Left lung (tissue), 4 donors: ENCODE measurements at regions not wholly inside any gene's neighbourhood (a gene's known extent, or its start where the extent isn't known, plus 50 kb on each side); places are given as distances from the start of the nearest gene placed in this dataset.

Experiments
- ATAC-seq: fragments of 200-7000 bp; cut with Tn5 transposase; one replicate; pipeline ENCODE4 v1.9.1; 2020; ENCODE audit warnings: moderate library complexity
- DNase-seq, 4 donors: peaks; one replicate each; pipeline ENCODE4 v3.0.0-alpha.2; 2013 to 2020
- H3K27ac ChIP-seq, 2 donors: fragments of 200-600 bp; sonication (generic) in 1 of 2; one replicate each; pipeline versions ENCODE4 v1.5.0 to v1.8.0; 2020 to 2021
- H3K27me3 ChIP-seq, 2 donors: fragments of 200-600 bp; sonication (generic) in 1 of 2; one replicate each; pipeline versions ENCODE4 v1.5.0 to v1.8.0; 2020 to 2021
- H3K36me3 ChIP-seq, 2 donors: fragments of 200-600 bp; sonication (generic) in 1 of 2; one replicate each; pipeline versions ENCODE4 v1.5.0 to v1.8.0; 2020 to 2021
- H3K4me1 ChIP-seq, 2 donors: fragments of 200-600 bp; one replicate each; pipeline ENCODE4 v1.8.0; 2021
- H3K4me3 ChIP-seq, 2 donors: fragments of 200-600 bp; sonication (generic) in 1 of 2; one replicate each; pipeline versions ENCODE4 v1.5.0 to v1.8.0; 2020 to 2021; ENCODE audit warnings: mild to moderate bottlenecking in 1 of 2
- H3K9me3 ChIP-seq, 2 donors: fragments of 200-600 bp; sonication (generic) in 1 of 2; one replicate each; pipeline versions ENCODE4 v1.5.0 to v1.8.0; 2020 to 2021
- CTCF ChIP-seq, 2 donors: fragments of 200-600 bp; sonication (generic) in 1 of 2; IDR thresholded peaks; one replicate each; pipeline versions ENCODE4 v1.5.0 to v1.8.0; 2021; ENCODE audit warnings: antibody characterized with exemption in 2 of 2
- intact Hi-C, 2 donors: fragments of 100-400 bp; cut with DNase I; formaldehyde crosslinking; loops; one replicate each; pipeline versions ENCODE4 v1.11.2 to v1.14.2; 2022
- donor health status: DM: no; HTN: yes; CAD: no.
- donor health status: DM: no; HTN: no; CAD: no.

DNA sequence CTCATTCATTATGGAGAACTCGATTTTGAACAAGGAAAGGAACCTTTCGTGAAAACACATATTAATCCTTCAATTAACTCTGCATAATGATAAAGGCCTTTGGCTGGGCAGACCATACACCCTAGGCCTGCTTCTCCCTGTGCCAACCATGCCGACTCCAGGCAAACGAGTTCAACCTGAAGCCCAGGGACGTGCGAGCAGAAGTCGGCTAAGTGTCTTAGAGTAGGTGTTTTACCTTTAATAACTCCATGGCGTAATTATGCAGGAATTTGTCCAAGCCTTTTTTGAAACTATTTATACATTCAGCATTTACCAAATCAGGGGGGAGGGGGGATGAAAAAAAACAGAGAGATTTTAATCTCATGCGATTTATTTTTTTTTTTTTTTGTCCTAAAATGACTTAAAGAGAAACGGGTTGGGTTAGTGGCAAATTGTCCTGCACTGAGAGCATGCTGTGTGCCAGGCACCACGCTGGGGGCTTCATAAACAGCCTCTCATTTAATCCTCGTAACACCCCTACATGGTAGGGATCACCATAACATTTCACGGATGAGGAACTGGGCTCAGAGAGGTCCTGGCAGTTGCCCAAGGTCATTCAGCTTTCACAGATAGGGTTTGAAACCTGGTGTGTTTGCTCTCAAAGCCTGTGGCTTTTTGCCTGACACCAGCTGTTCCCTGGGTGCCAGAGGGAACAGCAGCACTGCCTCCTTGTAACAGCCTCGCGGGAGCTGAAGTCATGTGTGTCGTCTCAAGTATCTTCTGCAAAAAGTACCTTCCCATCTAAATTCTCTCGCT, 423.9 kb downstream of the MN1 start:
- DNase-seq (peak in 2 of 4 donors; percentile 11 to 66), ATAC-seq (peak; percentile 91)
- TF ChIP-seq CTCF (IDR thresholded peaks at IDR 0.05), result no peak
- intact Hi-C loops, result no loop called here
- H3K9me3 ChIP-seq, result no peaks in the 10 kb centered on the region
- H3K4me1 ChIP-seq, result peaks cover 0 to 7% of the 10 kb centered on the region in 2 donors
- no peak overlapping the region for H3K27ac ChIP-seq
- no peaks in the 10 kb centered on the region for H3K36me3 ChIP-seq
- no peak overlapping the region for H3K4me3 ChIP-seq
- no peaks in the 10 kb centered on the region for H3K27me3 ChIP-seq

DNA sequence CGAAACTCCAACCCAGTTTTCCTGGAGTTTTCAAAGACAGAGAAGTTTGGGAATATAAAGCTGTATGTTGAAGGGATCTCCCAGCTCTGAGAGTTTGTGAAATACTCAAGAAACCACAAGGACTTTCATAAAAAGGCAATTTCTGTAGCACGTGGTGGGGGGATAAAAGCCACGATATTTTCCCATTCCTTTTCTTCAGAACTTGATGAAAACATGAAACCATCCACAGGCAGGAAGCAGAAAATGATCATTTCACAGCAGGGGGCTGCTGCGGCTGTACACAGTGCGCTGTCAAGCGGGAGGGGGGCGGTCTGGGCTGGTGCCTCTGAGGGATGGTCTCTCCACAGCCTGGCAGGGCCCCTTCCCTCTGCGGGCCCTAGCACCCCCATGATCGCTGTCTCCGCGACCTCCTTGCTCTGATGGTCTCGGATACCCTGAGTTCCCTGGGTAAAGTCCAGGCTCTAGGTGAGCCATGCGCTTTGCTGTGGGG, 423.2 kb downstream of the MN1 start:
- ATAC-seq (peak; percentile 23), DNase-seq (no peak)
- Histone ChIP-seq H3K36me3 (no peaks in the 10 kb centered on the region), H3K27me3 (no peaks in the 10 kb centered on the region), H3K4me3 (no peak overlapping the region), H3K9me3 (no peaks in the 10 kb centered on the region), H3K4me1 (peaks cover 0 to 7% of the 10 kb centered on the region in 2 donors), H3K27ac (no peak overlapping the region)
- intact Hi-C loops, result no loop called here
- no peak for TF ChIP-seq CTCF (IDR thresholded peaks at IDR 0.05)

DNA sequence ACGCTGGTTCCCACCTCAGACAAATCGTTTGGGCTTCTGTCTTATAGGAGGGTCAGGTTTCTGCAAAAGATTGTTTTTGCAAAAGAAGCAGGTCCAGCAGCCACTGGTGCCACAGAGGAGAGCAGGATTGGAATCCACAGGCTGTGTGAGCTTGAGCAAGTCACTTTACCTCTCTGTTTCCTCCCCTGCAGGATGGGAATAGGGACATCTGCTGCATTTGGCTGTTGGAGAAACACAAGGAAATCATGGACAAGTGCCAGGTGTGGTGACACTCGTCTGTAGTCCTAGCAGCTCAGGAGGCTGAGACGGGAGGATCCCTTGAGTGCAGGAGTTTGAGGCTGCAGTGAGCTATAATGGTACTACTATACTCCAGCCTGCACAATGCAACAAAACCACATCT, 422.6 kb downstream of the MN1 start:
- Histone ChIP-seq H3K36me3 (no peaks in the 10 kb centered on the region), H3K27me3 (no peaks in the 10 kb centered on the region), H3K9me3 (no peaks in the 10 kb centered on the region), H3K27ac (no peak overlapping the region), H3K4me3 (no peak overlapping the region), H3K4me1 (peaks cover 0 to 7% of the 10 kb centered on the region in 2 donors)
- DNase-seq (no peak), ATAC-seq (no peak)
- intact Hi-C loops, result no loop called here
- TF ChIP-seq CTCF (IDR thresholded peaks at IDR 0.05), result no peak

GRCh38 chr22:27380855-27381254, 420.7 kb downstream of the MN1 start:
- no peak for DNase-seq
- no peak for TF ChIP-seq CTCF (IDR thresholded peaks at IDR 0.05)
- no peak for ATAC-seq
- H3K27me3 ChIP-seq, result peaks cover 0 to 8% of the 10 kb centered on the region in 2 donors
- no peak overlapping the region for H3K27ac ChIP-seq
- no peaks in the 10 kb centered on the region for H3K9me3 ChIP-seq
- intact Hi-C loops, result no loop called here
- H3K4me3 ChIP-seq, result no peak overlapping the region
- peaks cover 0 to 7% of the 10 kb centered on the region in 2 donors for H3K4me1 ChIP-seq
- H3K36me3 ChIP-seq, result no peaks in the 10 kb centered on the region

DNA sequence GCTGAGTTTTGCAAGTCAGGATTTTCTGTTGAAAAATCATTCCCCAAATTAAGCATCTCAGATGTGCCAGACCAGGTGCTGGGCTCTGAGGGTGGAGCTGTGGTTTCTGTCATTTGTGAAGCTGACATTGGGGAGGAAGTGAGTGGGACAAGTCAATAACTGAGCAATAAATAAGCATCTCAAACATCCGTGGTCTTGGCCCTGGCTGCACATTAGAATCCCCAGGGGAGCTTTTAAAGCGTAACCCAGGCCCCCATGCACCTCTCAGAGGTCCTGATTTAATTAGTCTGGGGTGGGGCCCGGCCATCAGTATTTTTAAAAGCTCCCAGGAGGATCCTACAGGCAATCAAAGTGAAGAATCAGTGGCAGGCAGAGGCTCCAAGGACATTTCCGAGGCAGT, 420.0 kb downstream of the MN1 start:
- Histone ChIP-seq H3K4me3 (no peak overlapping the region), H3K27me3 (peaks cover 0 to 12% of the 10 kb centered on the region in 2 donors), H3K4me1 (peaks cover 0 to 7% of the 10 kb centered on the region in 2 donors), H3K36me3 (no peaks in the 10 kb centered on the region), H3K27ac (no peak overlapping the region), H3K9me3 (no peaks in the 10 kb centered on the region)
- ATAC-seq, result no peak
- DNase-seq, result no peak
- intact Hi-C loops, result no loop called here
- TF ChIP-seq CTCF (IDR thresholded peaks at IDR 0.05), result no peak
